AG10803 (cell line): ENCODE measurements at regions not wholly inside any gene's neighbourhood (a gene's known extent, or its start where the extent isn't known, plus 50 kb on each side); places are given as distances from the start of the nearest gene placed in this dataset.

Experiments
- DNase-seq: peaks from one replicate; pipeline ENCODE4 v3.0.0; 2010; ENCODE audit warnings: low read depth
- H3K4me3 ChIP-seq: 2 replicates; pipeline ENCODE4 v1.5.1; 2011; ENCODE audit warnings: mild to moderate bottlenecking, low read length, control low read depth
- TF ChIP-seq, protein P1 (sequence below): conservative IDR thresholded peaks from 2 replicates; pipeline ENCODE4 v1.5.1; 2011; ENCODE audit warnings: mild to moderate bottlenecking, low read length, control low read depth, inconsistent platforms

DNA sequence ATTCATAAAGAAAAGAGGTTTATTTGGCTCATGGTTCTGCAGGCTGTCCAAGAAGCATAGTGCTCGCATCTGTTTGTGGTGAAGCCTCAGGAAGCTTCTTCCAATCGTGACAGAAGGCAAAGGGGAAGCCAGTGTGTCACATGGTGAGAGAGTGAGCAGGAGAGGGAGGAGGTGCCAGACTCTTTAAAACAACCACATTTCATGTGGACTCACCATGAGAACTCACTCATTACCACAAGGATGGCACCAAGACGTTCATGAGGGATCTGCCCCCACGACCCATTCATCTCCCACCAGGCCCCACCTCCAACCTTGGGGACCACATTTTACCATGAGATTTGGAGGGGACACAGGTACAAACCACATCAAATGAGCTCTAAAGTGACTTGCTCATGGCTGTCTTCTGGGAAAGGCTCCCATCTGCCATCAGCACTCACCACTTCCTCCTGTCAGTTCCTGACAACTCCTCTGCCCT, 327.3 kb upstream of the TLE3 start:
- H3K4me3 ChIP-seq: no peak overlapping the region
- TF ChIP-seq, protein P1, sequence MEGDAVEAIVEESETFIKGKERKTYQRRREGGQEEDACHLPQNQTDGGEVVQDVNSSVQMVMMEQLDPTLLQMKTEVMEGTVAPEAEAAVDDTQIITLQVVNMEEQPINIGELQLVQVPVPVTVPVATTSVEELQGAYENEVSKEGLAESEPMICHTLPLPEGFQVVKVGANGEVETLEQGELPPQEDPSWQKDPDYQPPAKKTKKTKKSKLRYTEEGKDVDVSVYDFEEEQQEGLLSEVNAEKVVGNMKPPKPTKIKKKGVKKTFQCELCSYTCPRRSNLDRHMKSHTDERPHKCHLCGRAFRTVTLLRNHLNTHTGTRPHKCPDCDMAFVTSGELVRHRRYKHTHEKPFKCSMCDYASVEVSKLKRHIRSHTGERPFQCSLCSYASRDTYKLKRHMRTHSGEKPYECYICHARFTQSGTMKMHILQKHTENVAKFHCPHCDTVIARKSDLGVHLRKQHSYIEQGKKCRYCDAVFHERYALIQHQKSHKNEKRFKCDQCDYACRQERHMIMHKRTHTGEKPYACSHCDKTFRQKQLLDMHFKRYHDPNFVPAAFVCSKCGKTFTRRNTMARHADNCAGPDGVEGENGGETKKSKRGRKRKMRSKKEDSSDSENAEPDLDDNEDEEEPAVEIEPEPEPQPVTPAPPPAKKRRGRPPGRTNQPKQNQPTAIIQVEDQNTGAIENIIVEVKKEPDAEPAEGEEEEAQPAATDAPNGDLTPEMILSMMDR: no peak
- DNase-seq: no peak

GRCh38 chr15:70423267-70423666, 325.6 kb upstream of the TLE3 start:
- no peak for DNase-seq
- no peak overlapping the region for H3K4me3 ChIP-seq
- TF ChIP-seq, protein P1: no peak

- TF ChIP-seq, protein P1: no peak
- DNase-seq: no peak
These were observed 324.6 kb upstream of the TLE3 start for GRCh38 chr15:70422342-70422741.

DNA sequence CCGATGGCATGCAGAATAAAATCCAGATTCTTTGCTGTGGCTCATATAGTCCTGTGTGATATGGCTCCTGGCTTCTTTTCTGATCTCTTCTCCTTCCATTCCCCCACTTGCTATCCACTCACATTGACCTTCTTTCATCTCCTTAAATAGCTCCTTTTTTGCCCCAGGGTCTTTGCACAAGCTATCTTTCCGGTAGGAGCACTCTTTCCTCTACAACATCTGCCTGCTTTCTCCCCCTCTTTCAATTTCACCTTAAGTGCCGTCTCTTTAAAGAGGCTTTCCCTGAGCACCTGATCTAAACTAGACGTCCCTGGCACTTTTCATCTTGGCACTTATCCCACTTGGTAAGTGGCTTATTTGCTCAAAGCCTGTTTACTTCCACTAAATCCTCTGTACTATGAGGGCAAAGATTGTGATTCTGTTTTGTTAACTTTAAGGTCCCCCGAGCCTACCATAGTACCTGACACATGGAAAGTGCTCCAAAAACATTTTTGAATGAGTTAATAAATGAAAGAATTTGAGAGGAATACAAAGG, 323.3 kb upstream of the TLE3 start:
- TF ChIP-seq, protein P1: no peak
- H3K4me3 ChIP-seq: no peak overlapping the region
- no peak for DNase-seq

More at GRCh38 chr15:70422342-70422741, 324.6 kb upstream of the TLE3 start:
- no peak overlapping the region for H3K4me3 ChIP-seq

- no peak overlapping the region for H3K4me3 ChIP-seq
- DNase-seq: no peak
- TF ChIP-seq, protein P1: no peak
These were observed 322.6 kb upstream of the TLE3 start for GRCh38 chr15:70420086-70420947.

DNA sequence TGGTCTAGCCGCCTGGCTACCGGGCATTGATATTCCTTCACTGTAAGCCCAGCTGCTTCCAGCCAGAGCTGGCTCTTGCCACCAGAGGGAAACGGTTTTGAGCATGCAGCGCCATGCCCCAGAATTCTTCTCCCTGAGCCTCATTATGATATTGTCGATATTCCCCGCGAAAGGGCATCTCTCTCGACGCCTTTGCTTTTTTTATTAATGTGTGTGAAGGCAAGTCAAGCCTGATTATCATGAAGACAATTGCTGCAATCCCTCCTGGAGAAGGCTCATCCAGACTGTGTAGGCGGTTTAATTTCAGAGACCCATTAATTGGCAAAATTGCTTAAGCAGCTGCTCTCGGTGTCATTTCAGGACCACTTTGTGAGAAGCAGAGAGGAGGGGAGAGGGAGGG, 321.2 kb upstream of the TLE3 start:
- no peak overlapping the region for H3K4me3 ChIP-seq
- no peak for DNase-seq
- TF ChIP-seq, protein P1: no peak

DNA sequence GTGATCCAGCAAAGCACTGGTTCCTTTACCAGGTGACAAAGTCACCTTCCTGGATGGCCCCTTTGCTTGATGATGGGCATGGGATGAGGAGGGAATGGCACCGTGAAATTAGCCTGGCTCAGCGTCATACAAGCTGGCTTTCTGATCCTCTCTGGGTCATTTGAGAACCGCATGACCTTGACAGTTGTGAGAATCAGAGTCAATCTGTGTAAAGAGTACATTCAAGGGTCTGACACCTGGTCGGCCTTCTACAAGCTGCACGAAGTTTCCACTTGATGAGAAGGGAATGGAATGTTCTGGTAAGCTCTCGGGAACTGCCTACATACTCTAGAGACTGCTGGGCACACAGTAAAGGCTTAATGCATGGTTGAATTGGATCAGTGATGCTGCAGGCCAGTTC, 319.8 kb upstream of the TLE3 start:
- H3K4me3 ChIP-seq: no peak overlapping the region
- no peak for DNase-seq
- TF ChIP-seq, protein P1: no peak
